ENCODE measurements at regions not wholly inside any gene's neighbourhood (a gene's known extent, or its start where the extent isn't known, plus 50 kb on each side); places are given as distances from the start of the nearest gene placed in this dataset.

GRCh38 chr2:2981000-2981399 lies 396.6 kb downstream of the EIPR1 start:
- Histone ChIP-seq H3K4me3 (ENCODE audit: low read depth, low read length) (no peak overlapping the region), H3K9me3 (peaks cover 4% of the 10 kb centered on the region; the same call in 1 of the 2 replicates), H3K27me3 (replicated peaks; ENCODE audit: control insufficient read depth, insufficient read depth, low read length) (no peaks in the 10 kb centered on the region), H3K36me3 (ENCODE audit: control insufficient read depth, insufficient read depth, low read length) (no peaks in the 10 kb centered on the region), H3K4me1 (no peaks in the 10 kb centered on the region)
- H3K27me3 Mint-ChIP-seq (ENCODE audit: insufficient read depth, unreplicated experiment): peaks cover 3% of the 10 kb centered on the region
- H3K4me3 Mint-ChIP-seq (ENCODE audit: unreplicated experiment): no peak overlapping the region
- ChIA-PET CTCF (no interaction called here), POLR2A (no interaction called here)
- BruUV-seq (replicated peaks): no TSS peak
- no peaks in the 10 kb centered on the region for H3K36me3 Mint-ChIP-seq (ENCODE audit: insufficient read depth, unreplicated experiment)
- DNase-seq: no peak
- no peak overlapping the region for H3K27ac Mint-ChIP-seq (ENCODE audit: unreplicated experiment)
- TF ChIP-seq CTCF (IDR thresholded peaks at IDR 0.05; ENCODE audit: insufficient read depth in 1 of 2, low read depth in 1 of 2, low read length in 1 of 2, severe bottlenecking in 1 of 2, unreplicated experiment in 1 of 2): no peak
- no peaks in the 10 kb centered on the region for H3K4me1 Mint-ChIP-seq (ENCODE audit: low read depth, unreplicated experiment)
- H3K9me3 Mint-ChIP-seq (ENCODE audit: unreplicated experiment): no peaks in the 10 kb centered on the region
- intact Hi-C loops (cut with micrococcal nuclease; ENCODE audit: unreplicated experiment): no loop called here

GRCh38 chr2:2974982-2975381 lies 402.6 kb downstream of the EIPR1 start:
- Histone ChIP-seq H3K9me3 (peaks cover 4% of the 10 kb centered on the region; the same call in 1 of the 2 replicates), H3K36me3 (ENCODE audit: control insufficient read depth, insufficient read depth, low read length) (no peaks in the 10 kb centered on the region), H3K27me3 (replicated peaks; ENCODE audit: control insufficient read depth, insufficient read depth, low read length) (no peaks in the 10 kb centered on the region), H3K4me1 (no peaks in the 10 kb centered on the region), H3K4me3 (ENCODE audit: low read depth, low read length) (no peak overlapping the region)
- Mint-ChIP-seq H3K4me1 (ENCODE audit: low read depth, unreplicated experiment) (no peaks in the 10 kb centered on the region), H3K27me3 (ENCODE audit: insufficient read depth, unreplicated experiment) (peaks cover 13% of the 10 kb centered on the region), H3K4me3 (ENCODE audit: unreplicated experiment) (no peak overlapping the region), H3K36me3 (ENCODE audit: insufficient read depth, unreplicated experiment) (no peaks in the 10 kb centered on the region), H3K27ac (ENCODE audit: unreplicated experiment) (no peak overlapping the region), H3K9me3 (ENCODE audit: unreplicated experiment) (no peaks in the 10 kb centered on the region)
- intact Hi-C loops (cut with micrococcal nuclease; ENCODE audit: unreplicated experiment): no loop called here
- ChIA-PET POLR2A (no interaction called here), CTCF (no interaction called here)
- no TSS peak for BruUV-seq (replicated peaks)
- no peak for DNase-seq
- TF ChIP-seq CTCF (IDR thresholded peaks at IDR 0.05; ENCODE audit: insufficient read depth in 1 of 2, low read depth in 1 of 2, low read length in 1 of 2, severe bottlenecking in 1 of 2, unreplicated experiment in 1 of 2): no peak

GRCh38 chr2:2960441-2961133 lies 417.0 kb downstream of the EIPR1 start:
- peaks cover 8% of the 10 kb centered on the region; the same call in 1 of the 2 replicates for H3K9me3 ChIP-seq
- no peak overlapping the region for H3K4me3 ChIP-seq (ENCODE audit: low read depth, low read length)
- intact Hi-C loops (cut with micrococcal nuclease; ENCODE audit: unreplicated experiment): no loop called here
- H3K4me1 ChIP-seq: no peaks in the 10 kb centered on the region
- no peaks in the 10 kb centered on the region for H3K36me3 ChIP-seq (ENCODE audit: control insufficient read depth, insufficient read depth, low read length)
- H3K36me3 Mint-ChIP-seq (ENCODE audit: insufficient read depth, unreplicated experiment): no peaks in the 10 kb centered on the region
- H3K9me3 Mint-ChIP-seq (ENCODE audit: unreplicated experiment): peaks cover 12% of the 10 kb centered on the region
- TF ChIP-seq CTCF (IDR thresholded peaks at IDR 0.05; ENCODE audit: insufficient read depth in 1 of 2, low read depth in 1 of 2, low read length in 1 of 2, severe bottlenecking in 1 of 2, unreplicated experiment in 1 of 2): no peak
- no peaks in the 10 kb centered on the region for H3K27me3 ChIP-seq (replicated peaks; ENCODE audit: control insufficient read depth, insufficient read depth, low read length)
- no peak overlapping the region for H3K27ac Mint-ChIP-seq (ENCODE audit: unreplicated experiment)
- no peak overlapping the region for H3K4me3 Mint-ChIP-seq (ENCODE audit: unreplicated experiment)
- CTCF ChIA-PET: no interaction called here
- BruUV-seq (replicated peaks): no TSS peak
- no peak for DNase-seq
- no peaks in the 10 kb centered on the region for H3K4me1 Mint-ChIP-seq (ENCODE audit: low read depth, unreplicated experiment)
- POLR2A ChIA-PET: no interaction called here
- peaks cover 2% of the 10 kb centered on the region for H3K27me3 Mint-ChIP-seq (ENCODE audit: insufficient read depth, unreplicated experiment)

Measured in Caco-2 (cell line).